Suprapubic skin (tissue), 4 donors: ENCODE measurements at regions not wholly inside any gene's neighbourhood (a gene's known extent, or its start where the extent isn't known, plus 50 kb on each side); places are given as distances from the start of the nearest gene placed in this dataset.

Experiments
- CTCF ChIP-seq, 2 donors: fragments of 200-600 bp in 1 of 2; fragments of 450-650 bp in 1 of 2; sonication (generic) in 1 of 2; IDR thresholded peaks; one replicate each; pipeline ENCODE4 v1.5.1; 2016 to 2019; ENCODE audit warnings: antibody characterized with exemption in 2 of 2, mild to moderate bottlenecking in 1 of 2, moderate library complexity in 1 of 2
- EP300 ChIP-seq: sonication (generic); formaldehyde crosslinking; IDR thresholded peaks from one replicate; pipeline ENCODE4 v1.6.1; 2017; ENCODE audit warnings: antibody characterized with exemption
- POLR2AphosphoS5 ChIP-seq, 3 donors: sonication (generic); formaldehyde crosslinking; IDR thresholded peaks; one replicate each; pipeline ENCODE4 v1.6.1; 2017; ENCODE audit warnings: antibody characterized with exemption in 3 of 3

- TF ChIP-seq CTCF (IDR thresholded peaks at IDR 0.05): no peak
- no peak for TF ChIP-seq POLR2AphosphoS5 (IDR thresholded peaks at IDR 0.05)
- TF ChIP-seq EP300: no peak
Observed at GRCh38 chr17:72558971-72559476, 438.2 kb downstream of the SOX9 start.
